MG63 (cell line): ENCODE measurements at regions not wholly inside any gene's neighbourhood (a gene's known extent, or its start where the extent isn't known, plus 50 kb on each side); places are given as distances from the start of the nearest gene placed in this dataset.
"Not testable (repeated sequence)": the region's sequence is repeated elsewhere in the genome, so short reads cannot be mapped to it uniquely, and the experiment has no call there.

ENCODE experiments used
- DNase-seq: peaks from one replicate; pipeline ENCODE4 v3.0.0-alpha.2; 2020
- H3K27me3 ChIP-seq: fragments of 250-450 bp; sonication (Bioruptor Pico); 2 replicates; pipeline ENCODE4 v1.5.1; 2020; ENCODE audit warnings: mild to moderate bottlenecking, moderate library complexity
- H3K36me3 ChIP-seq: fragments of 250-450 bp; sonication (Bioruptor Pico); 2 replicates; pipeline ENCODE4 v1.5.1; 2020; ENCODE audit warnings: mild to moderate bottlenecking, moderate library complexity
- H3K4me3 ChIP-seq: fragments of 250-450 bp; sonication (Bioruptor Pico); 2 replicates; pipeline ENCODE4 v1.5.1; 2020; ENCODE audit warnings: mild to moderate bottlenecking, moderate library complexity
- H3K9me3 ChIP-seq: fragments of 250-450 bp; sonication (Bioruptor Pico); 2 replicates; pipeline ENCODE4 v1.5.1; 2020; ENCODE audit warnings: mild to moderate bottlenecking, moderate library complexity

GRCh38 chr13:23098161-23098907 is 82.4 kb upstream of the SGCG start:
- no peaks in the 10 kb centered on the region for H3K27me3 ChIP-seq
- no peaks in the 10 kb centered on the region for H3K9me3 ChIP-seq
- no peak overlapping the region for H3K4me3 ChIP-seq
- H3K36me3 ChIP-seq = no peaks in the 10 kb centered on the region
- no peak for DNase-seq

DNA sequence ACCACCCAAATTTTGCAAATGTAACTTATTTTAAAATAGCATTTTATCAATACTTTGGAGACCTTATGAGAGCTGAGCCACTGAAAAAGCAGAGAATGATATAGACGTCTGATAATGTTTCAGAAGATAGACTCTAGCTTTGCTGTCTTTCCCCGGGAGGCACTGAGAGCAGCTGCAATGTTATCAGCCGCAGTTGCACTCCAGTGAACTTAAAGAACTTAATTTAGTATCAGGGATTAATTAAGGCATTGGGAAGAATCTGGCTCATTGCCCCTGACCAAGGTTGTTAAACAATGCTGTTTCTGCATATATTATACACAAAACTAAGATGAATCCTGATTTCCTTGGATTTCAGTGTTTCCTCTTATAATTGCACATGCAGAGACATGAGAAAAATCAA is 75.7 kb upstream of the SGCG start:
- Histone ChIP-seq H3K9me3 (no peaks in the 10 kb centered on the region), H3K27me3 (no peaks in the 10 kb centered on the region), H3K36me3 (no peaks in the 10 kb centered on the region), H3K4me3 (no peak overlapping the region)
- DNase-seq = no peak

- no peak overlapping the region for H3K4me3 ChIP-seq
- no peaks in the 10 kb centered on the region for H3K27me3 ChIP-seq
- H3K9me3 ChIP-seq = no peaks in the 10 kb centered on the region
- no peak for DNase-seq
- H3K36me3 ChIP-seq = no peaks in the 10 kb centered on the region
Measured at GRCh38 chr13:23107665-23108064, 73.1 kb upstream of the SGCG start.

DNA sequence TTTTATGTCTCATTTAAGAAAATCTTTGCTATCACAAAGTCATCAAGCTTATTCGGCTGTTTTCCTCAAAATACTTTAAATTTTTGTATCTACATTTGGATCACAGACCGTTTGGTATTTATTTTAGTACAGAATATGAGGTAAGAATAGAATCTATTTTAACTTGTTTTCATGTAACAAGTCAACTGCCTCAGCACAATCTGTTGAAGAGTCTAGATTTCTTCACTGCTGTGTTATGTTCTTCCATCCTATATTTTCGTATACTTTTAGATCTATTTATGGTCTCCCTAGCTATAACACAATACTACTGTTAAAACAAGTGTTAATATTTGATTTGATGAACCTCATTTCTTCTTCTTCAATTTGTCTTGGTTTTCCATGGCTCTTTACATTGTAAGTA is 61.6 kb upstream of the SGCG start:
- Histone ChIP-seq H3K9me3 (no peaks in the 10 kb centered on the region; the same call in 1 of the 2 replicates), H3K4me3 (no peak overlapping the region)

GRCh38 chr13:23127540-23127939 is 53.2 kb upstream of the SGCG start:
- not testable (repeated sequence) for DNase-seq, H3K27me3 ChIP-seq, H3K9me3 ChIP-seq, H3K4me3 ChIP-seq, H3K36me3 ChIP-seq

More for the DNA sequence above, 61.6 kb upstream of the SGCG start:
- no peak for DNase-seq
- no peaks in the 10 kb centered on the region for H3K27me3 ChIP-seq
- no peaks in the 10 kb centered on the region for H3K36me3 ChIP-seq

DNA sequence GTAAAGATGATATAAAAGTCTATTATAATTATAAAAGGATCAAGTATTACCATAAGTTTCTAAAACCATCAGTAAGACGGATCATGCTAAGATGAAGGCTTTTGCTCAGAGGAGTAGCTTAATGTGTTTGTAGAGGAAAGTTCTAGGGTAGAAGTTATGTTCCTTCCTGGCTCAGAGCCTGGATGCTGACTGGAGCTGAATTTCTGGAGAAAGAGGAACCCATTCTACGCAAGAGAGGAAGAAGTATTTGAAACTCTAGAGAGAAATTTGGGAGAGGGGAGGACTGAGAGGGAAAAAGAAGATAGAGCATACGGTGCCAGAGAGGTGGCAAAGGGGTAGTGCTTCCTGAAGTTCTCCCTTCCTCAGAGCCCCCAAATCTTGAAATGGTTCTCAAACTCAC is 51.4 kb upstream of the SGCG start:
- no peaks in the 10 kb centered on the region for H3K36me3 ChIP-seq
- DNase-seq = no peak
- no peak overlapping the region for H3K4me3 ChIP-seq
- H3K9me3 ChIP-seq = no peaks in the 10 kb centered on the region
- no peaks in the 10 kb centered on the region for H3K27me3 ChIP-seq
